ENCODE measurements at regions not wholly inside any gene's neighbourhood (a gene's known extent, or its start where the extent isn't known, plus 50 kb on each side); places are given as distances from the start of the nearest gene placed in this dataset.
"Not testable (repeated sequence)": the region's sequence is repeated elsewhere in the genome, so short reads cannot be mapped to it uniquely, and the experiment has no call there.

DNA sequence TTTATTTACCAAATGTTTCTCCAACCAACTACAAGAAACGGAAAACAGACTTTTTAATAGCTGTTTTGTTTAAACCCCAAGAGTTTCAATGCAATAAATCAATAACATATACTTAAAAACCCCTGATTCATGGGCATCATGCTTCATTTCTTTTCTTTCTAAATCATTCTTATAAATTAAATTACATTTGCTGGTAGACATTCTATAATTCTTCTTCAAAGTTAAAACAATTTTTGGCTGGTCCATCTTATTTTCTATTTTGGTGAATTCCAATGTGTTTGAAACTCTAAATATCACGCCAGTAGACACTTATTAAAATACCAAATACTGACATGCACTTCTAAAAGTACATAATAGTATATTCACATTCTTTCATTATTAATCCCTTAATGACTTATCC, 408.6 kb downstream of the LIG4 start:
- H3K4me3 ChIP-seq (ENCODE audit: control insufficient read depth, low read depth, low read length) = no peak overlapping the region
- DNase-seq (ENCODE audit: low read depth) = no peak
- TF ChIP-seq, protein P1, sequence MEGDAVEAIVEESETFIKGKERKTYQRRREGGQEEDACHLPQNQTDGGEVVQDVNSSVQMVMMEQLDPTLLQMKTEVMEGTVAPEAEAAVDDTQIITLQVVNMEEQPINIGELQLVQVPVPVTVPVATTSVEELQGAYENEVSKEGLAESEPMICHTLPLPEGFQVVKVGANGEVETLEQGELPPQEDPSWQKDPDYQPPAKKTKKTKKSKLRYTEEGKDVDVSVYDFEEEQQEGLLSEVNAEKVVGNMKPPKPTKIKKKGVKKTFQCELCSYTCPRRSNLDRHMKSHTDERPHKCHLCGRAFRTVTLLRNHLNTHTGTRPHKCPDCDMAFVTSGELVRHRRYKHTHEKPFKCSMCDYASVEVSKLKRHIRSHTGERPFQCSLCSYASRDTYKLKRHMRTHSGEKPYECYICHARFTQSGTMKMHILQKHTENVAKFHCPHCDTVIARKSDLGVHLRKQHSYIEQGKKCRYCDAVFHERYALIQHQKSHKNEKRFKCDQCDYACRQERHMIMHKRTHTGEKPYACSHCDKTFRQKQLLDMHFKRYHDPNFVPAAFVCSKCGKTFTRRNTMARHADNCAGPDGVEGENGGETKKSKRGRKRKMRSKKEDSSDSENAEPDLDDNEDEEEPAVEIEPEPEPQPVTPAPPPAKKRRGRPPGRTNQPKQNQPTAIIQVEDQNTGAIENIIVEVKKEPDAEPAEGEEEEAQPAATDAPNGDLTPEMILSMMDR (conservative IDR thresholded peaks at IDR 0.05; ENCODE audit: control insufficient read depth, insufficient read depth, low read depth, low read length) = no peak

DNA sequence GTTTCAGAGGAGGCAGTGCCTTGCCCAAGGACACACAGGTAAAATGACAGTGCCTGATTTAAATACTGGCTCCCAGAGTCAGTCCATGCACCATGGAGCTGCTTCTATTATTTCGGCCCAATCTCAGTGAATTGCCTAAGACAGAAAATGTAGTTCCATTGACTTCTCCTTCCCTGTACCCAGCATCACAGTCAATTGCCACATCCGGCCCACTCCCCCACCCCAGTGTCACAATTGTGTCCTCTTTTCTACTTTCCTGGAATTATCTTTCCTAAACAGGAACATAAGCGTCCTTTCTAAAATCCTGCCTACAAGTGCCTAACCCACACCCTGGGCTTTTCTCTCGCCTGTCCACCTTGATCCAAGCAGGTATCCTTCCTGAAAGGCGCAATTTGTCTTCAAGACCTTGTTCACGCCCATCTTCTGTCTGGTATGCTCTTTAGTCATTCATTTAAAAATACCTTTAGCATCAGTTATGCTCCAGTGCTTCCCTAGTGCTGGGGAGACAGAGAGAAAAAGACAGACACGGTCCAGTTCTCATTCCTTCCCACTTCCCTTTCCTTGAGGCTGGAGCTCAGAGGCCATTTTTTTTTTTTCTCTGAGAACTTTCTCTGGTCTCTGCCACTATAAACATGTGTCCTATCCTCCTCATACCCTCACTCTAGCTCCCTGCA, 411.4 kb downstream of the LIG4 start:
- DNase-seq (ENCODE audit: low read depth) = no peak

DNA sequence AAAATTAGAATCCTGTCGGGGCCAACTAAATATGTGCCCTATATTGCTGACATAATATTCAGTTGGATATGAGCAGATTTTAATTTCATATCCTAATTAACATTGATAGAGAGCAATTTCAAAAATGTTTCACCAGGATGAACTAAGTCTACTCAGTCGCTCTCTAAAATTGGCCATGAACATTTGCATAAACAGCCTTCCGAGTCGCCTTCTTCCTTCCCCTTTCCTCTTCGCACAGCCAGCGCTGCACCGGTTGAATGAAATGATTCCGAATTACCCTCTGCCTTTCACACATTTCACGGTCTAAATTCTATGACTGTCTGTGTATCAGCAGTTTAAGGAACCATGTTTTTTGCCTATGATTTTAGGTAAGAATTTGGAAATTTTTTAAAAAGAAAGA, 413.7 kb downstream of the LIG4 start:
- DNase-seq (ENCODE audit: low read depth) = no peak
- no peak overlapping the region for H3K4me3 ChIP-seq (ENCODE audit: control insufficient read depth, low read depth, low read length)
- TF ChIP-seq, protein P1 (conservative IDR thresholded peaks at IDR 0.05; ENCODE audit: control insufficient read depth, insufficient read depth, low read depth, low read length) = no peak

More for the DNA sequence above, 411.4 kb downstream of the LIG4 start:
- TF ChIP-seq, protein P1 (conservative IDR thresholded peaks at IDR 0.05; ENCODE audit: control insufficient read depth, insufficient read depth, low read depth, low read length) = no peak
- H3K4me3 ChIP-seq (ENCODE audit: control insufficient read depth, low read depth, low read length) = no peak overlapping the region

DNA sequence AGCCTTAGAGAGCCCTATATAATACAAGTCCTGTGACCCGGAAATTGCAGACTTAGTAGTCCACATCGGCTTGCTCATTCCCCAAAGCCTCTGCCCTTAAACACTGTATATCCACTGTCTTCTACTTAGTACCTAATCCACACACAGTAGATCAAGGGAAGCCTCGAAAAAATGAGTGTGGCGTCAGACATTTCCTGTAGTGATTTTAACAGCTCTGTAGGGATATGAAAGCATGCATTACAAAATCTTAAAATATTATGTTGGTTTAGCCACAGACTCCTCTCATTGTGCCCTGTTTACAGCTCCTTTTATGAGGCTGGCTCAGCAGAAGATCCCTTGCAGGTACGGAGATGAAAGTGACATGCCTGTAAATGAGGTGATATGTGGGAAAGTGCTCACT, 416.3 kb downstream of the LIG4 start:
- no peak overlapping the region for H3K4me3 ChIP-seq (ENCODE audit: control insufficient read depth, low read depth, low read length)
- no peak for DNase-seq (ENCODE audit: low read depth)
- TF ChIP-seq, protein P1 (conservative IDR thresholded peaks at IDR 0.05; ENCODE audit: control insufficient read depth, insufficient read depth, low read depth, low read length) = no peak

DNA sequence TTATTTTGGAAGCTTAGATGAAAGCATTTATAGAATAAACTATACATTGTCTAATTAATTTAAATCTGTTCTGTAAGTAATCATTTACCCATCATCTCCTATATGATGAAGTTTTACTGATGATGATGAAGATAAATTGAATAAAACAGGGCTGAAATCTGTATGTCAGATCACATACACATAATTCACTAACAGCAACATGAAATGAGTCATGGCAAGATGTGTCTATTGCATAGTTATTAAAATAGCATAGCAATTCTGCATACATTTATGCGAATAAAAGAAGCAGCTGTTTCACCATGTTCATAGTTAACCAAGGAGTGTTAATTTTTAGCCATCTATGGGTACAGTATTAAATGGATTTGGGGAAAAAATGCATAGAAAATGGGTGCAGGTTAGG, 424.9 kb downstream of the LIG4 start:
- no peak for DNase-seq (ENCODE audit: low read depth)
- no peak overlapping the region for H3K4me3 ChIP-seq (ENCODE audit: control insufficient read depth, low read depth, low read length)
- TF ChIP-seq, protein P1 (conservative IDR thresholded peaks at IDR 0.05; ENCODE audit: control insufficient read depth, insufficient read depth, low read depth, low read length) = no peak

DNA sequence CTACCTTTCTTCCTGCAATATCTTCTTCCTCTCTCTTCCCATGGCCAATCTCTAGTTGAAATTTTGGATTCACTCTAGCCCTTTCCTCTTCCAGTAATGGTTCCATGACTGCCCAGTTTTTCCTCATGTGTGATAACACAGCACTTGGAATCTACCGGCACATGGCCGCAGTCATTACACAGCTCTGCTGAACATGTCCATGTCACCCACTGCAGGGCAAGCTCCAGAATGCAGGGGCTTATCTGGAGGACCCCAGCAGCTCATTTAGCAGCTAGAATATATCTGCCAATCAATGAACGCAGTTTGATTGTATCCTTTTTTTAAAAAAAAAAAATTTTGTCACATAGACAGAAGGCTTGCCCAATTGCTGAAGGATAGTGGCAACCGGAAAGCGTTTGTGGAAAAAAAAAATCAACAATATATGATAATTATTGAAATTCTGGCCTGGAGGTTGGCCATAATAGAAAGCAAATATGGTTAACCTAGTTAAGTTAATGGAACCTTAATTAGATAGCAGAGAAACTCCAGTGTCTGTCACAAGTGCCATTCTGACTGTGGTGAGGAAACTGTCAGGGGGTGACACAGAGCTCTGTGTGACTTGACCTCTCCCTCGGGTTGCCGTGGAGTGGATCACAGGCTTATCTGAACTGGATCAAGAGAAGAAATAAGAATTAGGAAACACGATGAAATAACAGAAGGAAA, 426.7 kb downstream of the LIG4 start:
- no peak overlapping the region for H3K4me3 ChIP-seq (ENCODE audit: control insufficient read depth, low read depth, low read length)
- DNase-seq (ENCODE audit: low read depth) = no peak
- TF ChIP-seq, protein P1 (conservative IDR thresholded peaks at IDR 0.05; ENCODE audit: control insufficient read depth, insufficient read depth, low read depth, low read length) = no peak

DNA sequence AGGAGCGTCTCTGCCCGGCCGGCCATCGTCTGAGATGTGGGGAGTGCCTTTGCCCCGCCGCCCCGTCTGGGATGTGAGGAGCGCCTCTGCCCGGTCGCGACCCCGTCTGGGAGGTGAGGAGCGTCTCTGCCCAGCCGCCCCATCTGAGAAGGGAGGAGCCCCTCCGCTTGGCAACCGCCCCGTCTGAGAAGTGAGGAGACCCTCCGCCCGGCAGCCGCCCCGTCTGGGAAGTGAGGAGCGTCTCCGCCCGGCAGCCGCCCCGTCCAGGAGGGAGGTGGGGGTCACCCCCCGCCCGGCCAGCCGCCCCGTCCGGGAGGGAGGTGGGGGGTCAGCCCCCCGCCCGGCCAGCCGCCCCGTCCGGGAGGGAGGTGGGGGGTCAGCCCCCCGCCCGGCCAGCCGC, 432.7 kb downstream of the LIG4 start:
- DNase-seq (ENCODE audit: low read depth); H3K4me3 ChIP-seq (ENCODE audit: control insufficient read depth, low read depth, low read length): not testable (repeated sequence)

All from fibroblast of mammary gland (primary cell).